ENCODE measurements at regions not wholly inside any gene's neighbourhood (a gene's known extent, or its start where the extent isn't known, plus 50 kb on each side); places are given as distances from the start of the nearest gene placed in this dataset.
"Not testable (repeated sequence)": the region's sequence is repeated elsewhere in the genome, so short reads cannot be mapped to it uniquely, and the experiment has no call there.

DNA sequence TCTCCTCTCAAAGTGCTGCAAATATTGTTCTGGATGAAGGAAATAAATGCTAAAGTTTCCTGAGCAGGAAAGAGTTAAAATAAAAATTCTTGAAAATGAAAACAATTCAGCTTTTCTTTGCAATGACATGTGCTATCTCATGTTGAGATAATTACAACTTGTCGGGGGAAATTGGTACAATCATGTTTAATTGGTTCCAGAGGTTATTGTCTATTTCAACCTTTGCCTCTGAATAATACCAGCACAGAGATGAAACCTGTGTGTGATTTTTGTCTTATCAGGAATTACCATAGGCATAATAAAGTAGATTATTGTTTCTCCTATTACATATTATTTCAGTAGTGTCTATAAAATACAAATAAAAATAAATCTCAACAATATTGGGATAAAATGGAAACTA, 305.0 kb downstream of the XPNPEP1 start:
- Histone ChIP-seq H3K27ac (no peak overlapping the region), H3K36me3 (no peaks in the 10 kb centered on the region), H3K4me3 (no peak overlapping the region), H3K4me1 (no peaks in the 10 kb centered on the region), H3K27me3 (no peaks in the 10 kb centered on the region), H3K9me3 (no peaks in the 10 kb centered on the region)
- TF ChIP-seq, protein P1, sequence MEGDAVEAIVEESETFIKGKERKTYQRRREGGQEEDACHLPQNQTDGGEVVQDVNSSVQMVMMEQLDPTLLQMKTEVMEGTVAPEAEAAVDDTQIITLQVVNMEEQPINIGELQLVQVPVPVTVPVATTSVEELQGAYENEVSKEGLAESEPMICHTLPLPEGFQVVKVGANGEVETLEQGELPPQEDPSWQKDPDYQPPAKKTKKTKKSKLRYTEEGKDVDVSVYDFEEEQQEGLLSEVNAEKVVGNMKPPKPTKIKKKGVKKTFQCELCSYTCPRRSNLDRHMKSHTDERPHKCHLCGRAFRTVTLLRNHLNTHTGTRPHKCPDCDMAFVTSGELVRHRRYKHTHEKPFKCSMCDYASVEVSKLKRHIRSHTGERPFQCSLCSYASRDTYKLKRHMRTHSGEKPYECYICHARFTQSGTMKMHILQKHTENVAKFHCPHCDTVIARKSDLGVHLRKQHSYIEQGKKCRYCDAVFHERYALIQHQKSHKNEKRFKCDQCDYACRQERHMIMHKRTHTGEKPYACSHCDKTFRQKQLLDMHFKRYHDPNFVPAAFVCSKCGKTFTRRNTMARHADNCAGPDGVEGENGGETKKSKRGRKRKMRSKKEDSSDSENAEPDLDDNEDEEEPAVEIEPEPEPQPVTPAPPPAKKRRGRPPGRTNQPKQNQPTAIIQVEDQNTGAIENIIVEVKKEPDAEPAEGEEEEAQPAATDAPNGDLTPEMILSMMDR (IDR thresholded peaks at IDR 0.05), result no peak
- TF ChIP-seq POLR2A (IDR thresholded peaks at IDR 0.05), result no peak
- TF ChIP-seq EP300 (IDR thresholded peaks at IDR 0.05), result no peak
- 0% methylated on average over 1 of the region's 1 CpG for WGBS, 2 donors
- no peak for DNase-seq (ENCODE audit: low spot score in 2 of 2)

DNA sequence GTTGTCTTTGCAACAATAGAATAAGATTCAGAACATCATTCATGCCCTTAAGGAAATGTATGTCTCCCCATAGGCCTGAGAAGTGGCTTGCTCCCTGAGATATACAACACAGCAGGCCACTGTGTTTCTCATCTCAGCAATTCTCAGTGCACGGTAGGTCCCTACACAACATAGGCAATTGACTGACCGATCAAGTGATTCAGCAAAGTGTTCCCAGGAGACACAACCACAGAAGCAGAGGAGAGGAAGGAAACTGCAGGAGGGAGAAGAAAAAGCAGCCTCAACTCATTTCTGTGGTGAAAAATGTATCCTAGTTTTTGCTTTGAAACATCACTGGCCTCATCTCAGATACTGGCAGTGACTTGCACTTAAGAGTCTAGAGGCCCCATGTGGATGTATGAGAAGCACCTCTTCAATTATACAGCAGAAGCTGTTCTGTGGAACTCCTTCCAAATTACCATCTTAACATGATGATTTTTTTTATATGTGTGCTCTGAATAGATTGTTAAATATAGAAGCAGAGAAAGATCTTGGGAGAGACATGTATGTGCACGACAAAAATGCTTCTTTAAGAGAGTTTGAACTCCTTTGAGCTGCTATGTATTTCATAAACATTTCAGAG, 306.8 kb downstream of the XPNPEP1 start:
- Histone ChIP-seq H3K36me3 (no peaks in the 10 kb centered on the region), H3K4me3 (no peak overlapping the region), H3K27ac (no peak overlapping the region), H3K9me3 (no peaks in the 10 kb centered on the region), H3K27me3 (no peaks in the 10 kb centered on the region), H3K4me1 (no peaks in the 10 kb centered on the region)
- WGBS, 2 donors, result 32 to 38% methylated on average over 3 of the region's 3 CpGs
- DNase-seq (ENCODE audit: low spot score in 2 of 2), result no peak
- no peak for TF ChIP-seq POLR2A (IDR thresholded peaks at IDR 0.05)
- TF ChIP-seq, protein P1 (IDR thresholded peaks at IDR 0.05), result no peak
- no peak for TF ChIP-seq EP300 (IDR thresholded peaks at IDR 0.05)

DNA sequence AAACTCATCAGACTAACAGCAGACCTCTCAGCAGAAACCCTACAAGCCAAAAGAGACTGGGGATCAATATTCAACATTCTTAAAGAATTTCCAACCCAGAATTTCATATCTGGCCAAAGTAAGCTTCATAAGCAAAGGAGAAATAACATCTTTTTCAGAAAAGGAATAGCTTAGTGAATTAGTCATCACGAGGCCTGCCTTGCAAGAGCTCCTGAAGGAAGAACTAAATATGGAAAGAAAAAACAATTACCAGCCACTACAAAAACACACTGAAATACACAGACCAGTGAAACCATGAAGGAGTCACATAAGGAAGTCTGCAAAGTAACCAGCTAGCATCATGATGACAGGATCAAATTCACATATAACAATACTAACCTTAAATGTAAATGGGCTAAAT, 328.0 kb downstream of the XPNPEP1 start:
- 46 to 58% methylated on average over 1 of the region's 1 CpG for WGBS, 2 donors
- DNase-seq (ENCODE audit: low spot score in 2 of 2); H3K27me3 ChIP-seq; H3K4me1 ChIP-seq; H3K4me3 ChIP-seq; H3K36me3 ChIP-seq; H3K9me3 ChIP-seq; H3K27ac ChIP-seq: not testable (repeated sequence)

DNA sequence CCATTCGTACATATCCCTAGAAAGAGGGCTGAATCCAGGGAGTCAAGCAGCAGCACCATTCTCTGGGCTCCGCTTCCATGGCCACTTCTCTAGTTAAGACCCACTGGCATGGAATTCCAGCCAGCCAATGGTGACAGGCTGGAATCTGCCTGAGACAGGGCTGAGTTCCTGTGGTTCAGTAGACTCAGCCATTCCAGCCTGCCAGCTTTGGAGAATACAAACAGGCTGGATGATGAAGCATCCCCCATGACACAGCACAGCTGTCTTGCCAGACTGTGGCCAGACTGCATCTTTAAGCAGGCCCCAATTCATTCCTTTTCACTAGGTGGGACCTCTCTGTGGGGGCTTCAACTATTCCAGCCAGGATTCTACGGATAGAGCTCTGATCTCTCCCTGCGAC, 329.6 kb downstream of the XPNPEP1 start:
- 58 to 88% methylated on average over 3 to 4 of the region's 4 CpGs for WGBS, 2 donors
- Histone ChIP-seq H3K27ac (no peak overlapping the region), H3K4me3 (no peak overlapping the region), H3K36me3 (no peaks in the 10 kb centered on the region), H3K27me3 (no peaks in the 10 kb centered on the region), H3K4me1 (no peaks in the 10 kb centered on the region), H3K9me3 (peaks cover 0 to 9% (median 0%) of the 10 kb centered on the region in 4 donors)
- TF ChIP-seq EP300 (IDR thresholded peaks at IDR 0.05) (no peak), POLR2A (IDR thresholded peaks at IDR 0.05) (no peak)
- TF ChIP-seq, protein P1 (IDR thresholded peaks at IDR 0.05), result no peak
- no peak for DNase-seq (ENCODE audit: low spot score in 2 of 2)

DNA sequence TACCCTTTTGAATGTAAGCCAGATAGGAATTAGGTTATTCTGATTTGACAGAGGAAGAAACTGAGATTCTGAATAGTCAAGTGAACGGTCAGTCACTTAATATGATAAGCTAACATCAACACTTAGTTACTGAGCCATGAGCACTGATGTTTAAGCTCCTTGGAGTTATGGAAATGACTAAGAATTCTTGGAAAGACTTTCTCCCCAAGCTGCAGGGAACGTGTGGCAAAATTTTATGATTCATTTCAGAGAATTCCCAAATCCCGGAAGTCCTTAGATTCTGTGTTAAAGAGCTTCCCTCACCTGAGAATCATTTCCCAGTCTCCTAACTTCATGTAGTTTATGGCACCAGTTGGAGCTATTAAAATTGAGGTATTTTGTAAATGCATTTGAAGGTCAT, 330.9 kb downstream of the XPNPEP1 start:
- no peaks in the 10 kb centered on the region for H3K36me3 ChIP-seq
- H3K4me1 ChIP-seq, result no peaks in the 10 kb centered on the region
- TF ChIP-seq EP300 (IDR thresholded peaks at IDR 0.05) (no peak), POLR2A (IDR thresholded peaks at IDR 0.05) (no peak)
- TF ChIP-seq, protein P1 (IDR thresholded peaks at IDR 0.05), result no peak
- no peak overlapping the region for H3K27ac ChIP-seq
- H3K27me3 ChIP-seq, result no peaks in the 10 kb centered on the region
- 65 to 77% methylated on average over 3 of the region's 3 CpGs for WGBS, 2 donors
- no peak overlapping the region for H3K4me3 ChIP-seq
- H3K9me3 ChIP-seq, result peaks cover 0 to 9% (median 0%) of the 10 kb centered on the region in 4 donors
- DNase-seq (ENCODE audit: low spot score in 2 of 2), result no peak

DNA sequence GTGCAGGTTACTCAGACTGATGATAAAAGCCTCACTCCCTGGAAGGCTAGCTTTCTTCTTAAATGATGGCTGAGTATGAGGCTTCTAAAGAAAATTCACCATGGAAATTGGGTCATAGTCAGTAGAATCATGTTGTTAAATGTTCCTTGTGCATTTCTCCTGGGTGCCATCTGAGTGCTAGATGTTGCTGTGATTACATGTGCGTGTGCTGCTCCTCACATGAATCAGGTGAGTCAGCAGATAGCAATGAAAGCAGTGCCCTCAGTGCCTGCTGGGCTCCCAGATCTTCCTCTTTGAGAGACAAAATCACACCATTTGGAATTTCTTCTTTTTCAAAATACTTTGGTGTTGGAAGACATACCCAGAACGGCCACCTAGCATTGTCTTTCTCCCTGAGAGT, 331.7 kb downstream of the XPNPEP1 start:
- WGBS, 2 donors, result 69 to 72% methylated on average over 2 of the region's 2 CpGs
- Histone ChIP-seq H3K4me1 (no peaks in the 10 kb centered on the region), H3K4me3 (no peak overlapping the region), H3K36me3 (no peaks in the 10 kb centered on the region), H3K9me3 (peaks cover 0 to 2% (median 0%) of the 10 kb centered on the region in 4 donors), H3K27ac (no peak overlapping the region), H3K27me3 (no peaks in the 10 kb centered on the region)
- TF ChIP-seq POLR2A (IDR thresholded peaks at IDR 0.05) (no peak), EP300 (IDR thresholded peaks at IDR 0.05) (no peak)
- TF ChIP-seq, protein P1 (IDR thresholded peaks at IDR 0.05), result no peak
- DNase-seq (ENCODE audit: low spot score in 2 of 2), result no peak

All from tibial nerve (tissue), 4 donors.